NCI-H1048 (cell line): ENCODE measurements at regions not wholly inside any gene's neighbourhood (a gene's known extent, or its start where the extent isn't known, plus 50 kb on each side); places are given as distances from the start of the nearest gene placed in this dataset.
"Not testable (repeated sequence)": the region's sequence is repeated elsewhere in the genome, so short reads cannot be mapped to it uniquely, and the experiment has no call there.

Source experiments
- DNase-seq: peaks from one replicate; lab custom pipeline; 2025; lab: John Stamatoyannopoulos, UW

DNA sequence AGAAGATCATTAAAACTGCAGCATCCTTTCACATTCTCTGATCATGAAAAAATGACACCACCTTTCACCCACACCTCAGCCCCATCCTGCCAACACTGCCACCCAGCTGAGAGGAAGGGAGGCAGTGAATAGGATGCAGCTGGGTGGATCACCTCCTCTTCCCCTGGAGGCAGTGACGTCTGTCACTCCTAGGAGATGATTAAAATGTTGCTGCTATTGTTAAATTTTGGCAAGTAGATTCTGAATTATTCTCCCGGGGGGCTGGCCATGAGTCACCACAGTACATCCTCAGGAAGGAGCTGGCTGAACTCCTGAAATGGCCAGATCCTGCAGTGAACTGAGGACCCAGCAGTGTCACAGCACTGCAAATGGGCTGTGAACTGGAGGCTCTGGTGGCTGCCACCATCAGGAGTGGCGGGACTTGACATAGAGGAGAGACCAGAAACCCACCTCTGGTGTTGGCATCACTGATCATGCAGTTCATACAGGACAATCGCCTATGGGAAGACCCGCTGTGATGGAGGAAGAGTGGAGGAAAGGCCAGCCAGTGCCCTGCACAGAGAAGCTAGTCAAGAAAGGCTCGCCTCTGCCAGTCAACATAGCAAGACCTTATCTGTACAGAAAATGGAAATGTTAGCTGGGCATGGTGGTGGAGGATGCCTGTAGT is 199.1 kb downstream of the FAM43A start:
- DNase-seq: no peak

DNA sequence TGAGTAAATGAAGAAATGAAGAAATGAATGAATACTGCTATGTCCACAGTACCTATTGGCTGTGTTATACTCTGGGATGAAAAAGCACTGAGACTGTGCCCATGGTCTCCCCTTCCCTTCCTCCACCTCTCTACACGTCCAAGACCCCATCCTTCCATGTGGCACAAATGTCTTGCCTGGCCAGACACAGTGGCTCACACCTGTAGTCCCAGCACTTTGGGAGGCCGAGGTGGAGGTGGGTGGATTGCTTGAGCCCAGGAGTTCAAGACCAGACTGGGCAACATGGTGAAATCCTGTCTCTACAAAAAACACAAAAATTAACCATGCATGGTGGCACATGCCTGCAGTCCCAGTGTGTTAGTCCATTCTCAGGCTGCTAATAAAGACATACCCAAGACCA is 200.1 kb downstream of the FAM43A start:
- DNase-seq: no peak

DNA sequence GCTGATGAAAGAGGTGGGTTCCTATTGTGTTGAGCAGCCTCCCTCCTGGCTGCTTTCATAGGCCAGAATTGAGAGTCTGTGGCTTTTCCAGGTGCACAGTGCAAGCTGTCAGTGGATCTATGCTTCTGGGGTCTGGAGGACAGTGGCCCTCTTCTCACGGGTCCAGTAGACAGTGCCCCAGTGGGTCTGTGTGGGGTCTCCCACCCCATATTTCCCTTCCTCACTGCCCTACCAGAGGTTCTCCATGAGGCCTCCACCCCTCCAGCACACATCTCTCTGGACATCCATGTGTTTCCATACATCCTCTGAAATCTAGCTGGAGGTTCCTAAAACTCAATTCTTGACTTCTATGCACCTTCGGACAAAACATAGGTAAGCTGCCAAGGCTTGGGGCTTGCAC is 201.2 kb downstream of the FAM43A start:
- no peak for DNase-seq

DNA sequence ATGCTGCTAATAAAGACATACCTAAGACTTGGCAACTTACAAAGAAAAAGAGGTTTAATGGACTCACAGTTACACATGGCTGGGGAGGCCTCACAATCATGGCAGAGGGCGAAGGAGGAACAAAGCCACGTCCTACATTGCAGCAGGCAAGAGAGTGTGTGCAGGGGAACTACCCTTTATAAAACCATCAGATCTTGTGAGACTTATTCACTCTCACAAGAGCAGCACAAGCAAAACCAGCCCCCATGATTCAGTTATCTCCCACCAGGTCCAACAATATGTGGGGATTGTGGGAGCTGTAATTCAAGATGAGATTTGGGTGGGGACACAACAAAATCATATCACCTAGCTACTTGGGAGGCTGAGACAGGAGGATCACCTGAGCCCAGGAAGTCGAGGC is 202.4 kb downstream of the FAM43A start:
- DNase-seq: not testable (repeated sequence)

DNA sequence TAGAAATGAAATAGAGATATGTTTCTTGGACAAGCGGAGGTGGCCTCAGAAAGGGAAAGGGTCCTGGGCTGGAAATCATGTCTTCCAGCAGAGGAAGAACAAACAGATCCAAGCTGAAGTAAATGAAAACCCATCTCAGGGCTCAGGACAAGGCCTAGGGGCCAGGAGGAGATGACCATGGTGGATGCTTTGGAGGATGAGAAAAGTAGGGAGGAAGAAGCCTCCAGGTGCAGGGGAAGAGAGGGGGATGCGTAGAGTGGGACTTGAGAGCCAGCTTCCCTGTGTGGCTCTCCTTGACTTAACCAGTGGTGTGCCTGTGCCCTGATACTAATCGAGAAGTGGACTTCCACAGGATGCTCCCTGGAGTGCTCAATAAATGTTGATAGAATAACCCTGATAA is 203.2 kb downstream of the FAM43A start:
- no peak for DNase-seq

DNA sequence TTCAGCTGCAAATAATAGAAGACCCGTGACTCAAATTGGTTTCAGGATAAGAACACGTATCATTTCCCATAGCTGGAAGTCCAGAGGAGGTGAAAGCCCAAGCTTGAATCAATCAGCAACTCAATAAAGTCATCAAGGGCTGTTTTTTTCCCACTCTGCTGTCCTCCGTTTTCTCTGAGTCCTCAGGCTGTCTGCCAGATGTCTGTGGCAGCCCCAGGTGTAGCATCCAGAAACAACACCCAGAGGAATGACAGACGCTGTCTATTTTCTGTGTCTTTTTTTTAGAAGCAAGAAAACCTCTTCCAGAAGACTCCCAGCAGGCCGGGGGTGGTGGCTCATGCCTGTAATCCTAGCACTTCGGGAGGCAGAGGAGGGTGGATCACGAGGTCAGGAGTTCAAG is 204.4 kb downstream of the FAM43A start:
- DNase-seq: no peak

DNA sequence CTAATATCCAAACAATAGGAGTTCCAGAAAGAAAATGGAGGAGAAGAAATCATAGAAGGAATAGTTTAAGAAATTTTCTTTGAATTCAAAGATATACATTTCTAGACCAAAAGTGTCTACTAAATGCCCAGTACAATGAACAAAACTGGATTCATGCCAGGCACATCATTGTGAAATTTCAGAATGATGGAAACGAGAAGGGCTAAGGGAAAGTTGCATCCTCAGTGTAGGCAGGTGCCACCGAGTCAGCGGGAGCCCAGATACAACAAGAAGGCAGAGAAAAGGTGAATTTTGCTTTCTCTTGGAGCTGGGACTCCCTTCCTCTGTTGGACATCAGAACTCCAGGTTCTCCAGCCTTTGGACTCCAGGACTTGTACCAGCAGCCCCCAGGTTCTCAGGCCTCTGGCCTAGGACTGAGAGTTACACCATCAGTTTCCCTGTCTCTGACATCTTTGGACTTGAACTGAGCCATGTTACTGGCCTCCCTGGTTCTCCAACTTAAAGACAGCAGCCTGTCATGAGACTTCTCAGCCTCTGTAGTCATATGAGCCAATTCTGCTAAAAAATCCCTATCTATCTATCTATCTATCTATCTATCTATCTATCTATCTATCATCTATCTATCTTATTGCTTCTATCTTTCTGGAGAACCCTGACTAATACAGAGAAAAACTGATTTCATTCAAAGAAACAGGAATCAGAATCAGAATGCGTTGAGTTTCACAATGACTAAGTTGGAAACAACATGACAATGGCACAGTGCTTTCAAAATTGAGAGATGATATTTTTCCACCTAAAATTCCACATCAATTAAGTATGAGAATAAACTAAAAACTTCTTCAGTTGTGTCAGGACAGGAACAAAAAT is 207.7 kb downstream of the FAM43A start:
- DNase-seq: no peak

DNA sequence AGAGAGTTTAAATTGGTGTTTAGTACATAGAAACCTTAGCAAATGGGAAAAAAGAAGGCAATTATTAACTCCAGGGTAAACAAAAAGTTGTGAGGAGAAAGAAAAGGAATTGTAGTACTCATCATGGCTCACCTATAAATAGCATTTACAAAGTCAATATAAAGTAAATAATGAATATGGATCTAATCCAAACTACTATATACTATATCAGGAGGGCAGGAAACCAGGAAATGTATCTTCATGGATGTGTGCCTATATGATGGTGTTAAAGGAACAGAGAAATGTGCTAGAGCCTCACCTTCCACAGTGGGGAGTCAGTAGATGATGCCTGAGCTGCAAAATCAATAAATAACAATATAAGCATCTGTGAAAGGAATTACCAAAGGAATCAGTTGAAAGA is 208.9 kb downstream of the FAM43A start:
- no peak for DNase-seq

DNA sequence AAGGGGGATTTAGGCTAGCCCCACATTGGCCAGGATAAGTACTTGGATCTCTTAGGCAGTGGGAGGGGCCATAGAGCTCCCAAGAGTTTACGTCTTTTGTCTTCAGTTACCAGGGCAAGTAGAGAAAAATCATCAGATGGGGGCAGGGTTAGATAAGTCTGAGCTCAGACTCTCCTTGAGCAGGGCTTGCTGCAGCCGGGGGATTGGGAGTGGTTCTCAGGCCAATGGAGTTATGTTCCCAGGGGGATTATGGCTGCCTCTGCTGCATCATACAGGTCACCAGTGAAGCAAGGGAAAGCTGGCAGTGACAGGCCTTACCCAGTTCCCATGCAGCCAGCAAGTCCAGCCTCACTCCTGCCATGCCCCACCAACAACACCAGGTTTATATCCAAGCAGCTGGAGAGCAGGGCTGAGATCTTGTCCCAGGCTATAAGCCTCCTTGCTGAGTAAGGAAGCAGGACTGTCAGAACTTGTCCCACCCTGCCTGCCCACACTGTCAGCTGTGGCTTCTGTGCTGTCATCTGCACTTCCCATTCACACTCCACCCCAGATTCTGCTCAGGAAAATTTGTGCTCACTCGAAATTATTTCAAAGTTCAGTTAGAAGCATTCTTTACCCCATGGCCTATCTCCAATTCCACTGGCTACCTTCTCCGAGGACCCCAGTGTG is 215.3 kb downstream of the FAM43A start:
- DNase-seq: no peak

DNA sequence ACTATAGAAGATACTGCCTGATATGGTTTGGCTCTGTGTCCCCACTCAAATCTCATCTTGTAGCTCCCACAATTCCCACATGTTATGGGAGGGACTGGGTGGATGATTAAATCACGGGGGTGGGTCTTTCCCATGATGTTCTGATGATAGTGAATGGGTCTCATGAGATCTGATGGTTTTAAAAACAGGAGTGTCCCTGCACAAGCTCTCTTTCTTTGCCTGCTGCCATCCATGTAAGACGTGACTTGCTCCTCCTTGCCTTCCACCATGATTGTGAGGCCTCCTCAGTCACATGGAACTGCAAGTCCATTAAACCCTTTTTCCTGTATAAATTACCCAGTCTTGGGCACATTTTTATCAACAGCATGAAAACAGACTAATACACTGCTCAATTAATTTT is 217.8 kb downstream of the FAM43A start:
- DNase-seq: not testable (repeated sequence)

DNA sequence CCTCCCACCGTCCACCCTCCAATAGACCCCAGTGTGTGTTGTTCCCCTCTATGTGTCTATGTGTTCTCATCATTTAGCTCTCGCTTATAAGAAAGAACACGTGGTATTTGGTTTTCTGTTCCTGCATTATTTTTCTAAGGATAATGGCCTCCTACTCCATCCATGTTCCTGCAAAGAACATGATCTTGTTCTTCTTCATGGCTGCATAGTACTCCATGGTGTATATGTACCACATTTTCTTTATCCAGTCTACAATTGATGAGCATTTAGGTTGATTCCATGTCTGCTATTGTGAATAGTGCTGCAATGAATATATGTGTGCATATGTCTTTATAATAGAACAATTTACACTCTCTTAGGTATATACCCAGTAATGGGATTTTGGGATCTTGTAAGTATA is 219.3 kb downstream of the FAM43A start:
- DNase-seq: not testable (repeated sequence)

DNA sequence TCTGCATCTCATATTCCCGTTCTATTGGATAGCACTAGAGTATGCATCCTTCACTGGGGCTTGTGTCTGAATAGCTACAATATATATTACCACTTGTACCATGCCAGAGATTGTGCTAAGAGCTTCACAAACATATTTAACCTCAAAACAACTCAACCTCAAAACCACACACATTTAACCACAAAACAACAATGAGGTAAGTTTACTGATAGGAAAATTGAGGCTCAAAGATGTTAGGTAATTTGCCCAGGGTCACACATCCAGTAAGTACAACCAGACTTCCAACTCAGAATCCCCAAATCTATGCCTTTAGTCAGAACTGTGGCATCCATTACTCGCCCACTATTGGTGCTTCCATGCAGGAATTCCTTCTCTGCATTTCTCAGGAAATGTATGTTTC is 220.0 kb downstream of the FAM43A start:
- no peak for DNase-seq

DNA sequence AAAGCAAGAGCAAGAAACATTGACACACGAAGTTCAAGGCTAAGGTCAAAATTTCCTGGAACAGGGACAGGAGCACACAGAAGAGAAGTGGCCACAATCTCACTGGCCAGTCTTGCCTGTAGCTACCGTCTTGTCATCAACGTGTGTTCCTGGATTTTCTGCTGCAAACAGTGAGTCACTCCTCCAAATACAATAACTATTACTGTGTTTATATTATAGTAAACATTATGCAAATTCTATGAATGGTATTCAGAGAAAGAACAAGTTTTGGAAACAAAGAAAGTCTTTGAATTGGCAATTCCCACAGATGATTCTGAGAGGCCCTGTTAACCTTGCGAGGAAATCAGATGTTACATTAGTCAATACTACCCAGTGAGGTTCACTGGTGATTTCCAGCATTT is 220.5 kb downstream of the FAM43A start:
- DNase-seq: peak; percentile 90

DNA sequence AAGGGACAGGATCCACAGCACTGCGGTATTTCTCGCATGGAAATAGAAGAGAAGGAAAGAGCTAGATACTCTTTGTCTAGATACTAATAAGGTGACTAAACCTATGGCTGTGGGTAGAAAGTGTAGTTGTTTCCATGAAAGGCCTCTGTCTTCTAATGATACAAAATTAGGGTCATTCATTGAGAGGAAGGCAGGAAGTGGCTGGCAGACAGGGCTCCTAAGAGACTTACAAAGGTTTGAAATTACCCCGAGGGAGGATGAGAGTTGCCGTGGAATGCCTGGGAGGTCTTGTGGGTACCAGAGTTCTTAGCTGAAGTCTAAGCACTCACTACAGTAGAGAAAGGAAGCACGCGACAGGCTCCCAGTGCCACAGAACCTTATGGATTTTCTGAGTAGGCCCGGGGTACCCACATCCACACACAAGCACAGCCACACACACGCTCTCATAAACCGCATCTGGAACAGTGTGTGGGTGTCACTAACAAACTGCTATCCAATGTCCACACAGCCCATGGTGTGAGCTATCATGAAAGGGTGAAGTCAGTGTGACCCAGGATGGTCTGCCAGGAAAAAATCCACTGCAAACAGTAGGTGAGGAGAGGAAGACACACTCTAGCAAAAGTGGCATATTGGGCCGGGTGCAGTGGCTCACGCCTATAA is 221.4 kb downstream of the FAM43A start:
- DNase-seq: no peak

DNA sequence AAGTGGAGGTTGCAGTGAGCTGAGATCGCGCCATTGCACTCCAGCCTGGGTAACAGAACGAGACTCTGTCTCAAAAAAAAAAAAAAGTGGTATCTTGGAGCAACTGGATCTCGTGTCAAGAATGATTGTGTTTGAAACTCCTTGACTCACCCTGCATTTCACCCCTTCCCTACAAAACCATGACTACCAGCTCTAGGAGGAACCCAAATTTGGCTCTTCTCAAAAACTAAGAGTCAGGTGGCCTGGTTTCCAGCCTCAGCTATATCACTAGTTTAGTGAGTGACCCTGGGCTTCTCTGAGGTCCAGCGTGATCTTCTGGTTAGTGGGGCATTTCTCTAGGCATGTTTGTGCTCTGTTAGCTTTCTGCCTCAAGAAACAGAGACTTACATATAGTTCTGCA is 222.1 kb downstream of the FAM43A start:
- no peak for DNase-seq

DNA sequence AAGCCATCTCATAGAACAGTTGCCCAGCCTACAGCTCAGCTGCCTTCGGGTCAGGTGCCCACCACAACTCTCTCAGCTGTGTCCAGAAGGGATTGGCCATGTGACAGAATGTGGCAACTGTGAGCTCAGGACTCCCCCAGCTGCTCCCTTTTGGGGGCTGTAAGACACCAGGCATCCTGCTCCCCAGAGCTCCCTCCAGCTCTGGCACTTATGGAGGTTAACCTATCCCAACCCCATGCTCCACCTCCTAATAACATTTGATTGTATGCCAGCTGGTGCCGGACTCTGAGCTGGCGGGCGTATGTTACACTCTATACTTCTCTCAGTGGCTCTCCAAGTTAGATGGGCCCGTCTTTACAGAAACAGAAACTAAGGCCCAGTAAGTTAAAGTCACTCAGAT is 222.8 kb downstream of the FAM43A start:
- no peak for DNase-seq

DNA sequence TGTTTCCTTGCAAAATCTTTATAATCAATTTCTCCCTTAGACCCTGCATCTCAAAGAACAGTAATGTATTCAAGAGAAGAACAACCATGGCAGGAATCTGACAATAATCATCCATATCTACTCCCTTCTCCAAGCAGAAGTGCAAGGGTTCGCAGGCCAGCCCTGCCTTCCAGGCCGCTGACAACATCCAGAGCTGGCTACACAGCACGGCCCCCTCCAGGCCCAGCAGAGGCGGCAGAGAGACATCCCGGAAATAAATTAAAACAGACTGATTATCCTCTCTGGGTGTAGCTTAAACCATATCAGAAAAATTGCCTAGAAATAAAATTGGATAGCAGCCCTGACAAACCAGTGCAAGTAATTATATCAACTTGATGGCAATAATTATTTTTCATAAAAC is 223.3 kb downstream of the FAM43A start:
- no peak for DNase-seq

DNA sequence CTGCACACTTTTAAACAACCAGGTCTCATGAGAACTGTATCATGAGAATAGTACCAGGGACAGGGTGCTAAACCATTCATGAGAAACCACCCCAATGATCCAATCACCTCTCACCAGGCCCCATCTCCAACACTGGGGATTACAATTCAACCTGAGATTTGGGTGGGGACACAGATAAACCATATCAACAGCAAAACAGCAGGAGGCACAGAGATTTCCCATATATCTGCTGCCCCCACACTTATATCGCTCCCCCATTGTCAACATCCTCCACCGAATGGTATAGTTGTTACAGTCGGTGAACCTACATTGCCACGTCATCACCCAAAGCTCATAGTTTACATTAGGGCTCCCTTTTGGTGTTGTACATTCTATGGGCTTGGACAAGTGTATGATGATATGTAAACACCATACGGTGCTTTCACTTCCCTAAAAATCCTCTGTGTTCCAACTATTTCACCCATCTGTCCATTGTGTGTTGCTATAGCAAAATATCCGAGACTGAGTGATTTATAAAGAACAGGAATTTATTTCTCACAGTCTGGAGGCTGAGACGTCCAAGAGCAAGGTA is 224.8 kb downstream of the FAM43A start:
- no peak for DNase-seq

DNA sequence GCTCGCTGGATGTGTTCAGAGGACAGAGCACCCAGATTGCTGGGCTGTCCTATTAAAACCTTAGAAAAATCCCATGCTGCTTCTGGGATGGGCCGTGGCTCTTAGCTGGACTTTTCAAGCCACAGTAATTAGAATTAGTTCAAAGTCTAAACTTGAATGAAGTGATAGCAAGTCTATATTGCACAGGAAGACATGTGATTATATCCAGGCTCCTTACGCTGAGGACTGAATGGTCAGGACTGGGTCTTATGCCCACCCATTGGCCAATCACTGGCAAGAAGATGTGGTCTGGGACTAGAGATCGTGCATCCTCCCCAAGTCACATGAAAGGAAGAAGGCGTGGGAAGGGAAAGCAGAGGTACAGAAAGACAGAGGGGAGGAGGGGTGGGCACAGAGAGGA is 227.6 kb downstream of the FAM43A start:
- no peak for DNase-seq

DNA sequence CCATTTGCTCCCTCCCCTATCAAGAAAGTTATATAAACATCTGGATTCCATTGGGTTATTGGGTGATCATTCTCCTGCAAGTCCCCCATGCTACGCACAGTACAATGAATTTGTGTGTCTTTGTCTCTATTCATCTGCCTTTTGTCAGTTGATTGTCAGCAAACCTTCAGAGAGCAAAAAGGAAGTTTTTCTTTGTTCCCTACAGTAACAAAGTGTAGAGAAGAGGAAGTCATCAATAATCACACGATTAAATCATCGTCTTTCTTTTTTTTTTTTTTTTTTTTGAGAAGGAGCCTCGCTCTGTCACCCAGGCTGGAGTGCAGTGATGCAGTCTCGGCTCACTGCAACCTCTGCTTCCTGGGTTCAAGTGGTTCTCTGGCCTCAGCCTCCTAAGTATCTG is 239.2 kb downstream of the FAM43A start:
- not testable (repeated sequence) for DNase-seq

DNA sequence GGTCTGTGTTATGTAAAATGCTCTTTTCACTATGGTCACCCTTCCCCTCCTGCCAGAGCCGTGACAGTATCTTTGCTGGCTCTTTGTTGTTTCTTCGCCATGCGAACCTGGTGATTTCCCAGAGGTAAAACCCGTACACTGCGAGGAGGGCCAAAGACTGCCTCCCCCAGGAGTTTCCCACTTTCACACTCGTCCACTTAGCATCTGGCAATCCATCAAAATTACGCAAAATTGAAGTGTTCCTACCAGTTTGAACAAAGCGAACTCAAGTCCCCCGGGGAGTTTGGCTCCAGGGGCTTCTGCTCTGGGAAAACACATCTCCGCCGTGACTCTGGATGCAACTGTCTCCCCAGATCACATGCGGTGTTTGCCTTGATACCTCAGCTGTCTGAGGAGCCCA is 239.9 kb downstream of the FAM43A start:
- no peak for DNase-seq

DNA sequence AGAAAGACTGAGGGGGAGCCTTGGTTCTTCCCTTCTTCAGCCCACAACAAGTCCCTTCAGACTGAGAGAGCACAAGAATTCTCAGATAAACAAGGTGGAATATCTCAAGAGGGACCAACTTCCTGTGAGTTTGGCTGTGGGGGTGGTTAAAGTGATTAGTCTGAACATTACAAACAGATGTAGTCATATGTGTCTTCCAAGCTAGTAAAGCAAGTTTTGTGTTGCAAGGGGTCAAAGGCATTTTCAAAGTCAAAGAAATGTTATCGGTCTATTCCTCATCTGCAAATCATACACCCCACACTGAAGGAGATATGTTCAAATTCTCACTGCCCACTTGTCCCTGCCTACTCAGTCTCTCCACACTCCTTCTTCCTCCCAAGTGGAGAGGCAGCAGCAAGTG is 242.5 kb downstream of the FAM43A start:
- no peak for DNase-seq
